Lower leg skin (tissue), 3 donors: ENCODE measurements at regions not wholly inside any gene's neighbourhood (a gene's known extent, or its start where the extent isn't known, plus 50 kb on each side); places are given as distances from the start of the nearest gene placed in this dataset.

ENCODE experiments used
- POLR2A ChIP-seq, 2 donors: fragments of 450-650 bp; IDR thresholded peaks; one replicate each; pipeline ENCODE4 v1.6.1; 2016 to 2017; ENCODE audit warnings: antibody characterized with exemption in 2 of 2, mild to moderate bottlenecking in 1 of 2, moderate library complexity in 1 of 2
- TF ChIP-seq, protein P1 (sequence below), 3 donors: fragments of 450-650 bp; IDR thresholded peaks; one replicate each; pipeline ENCODE4 v1.5.1; 2016; ENCODE audit warnings: antibody characterized with exemption in 3 of 3, mild to moderate bottlenecking in 3 of 3, moderate library complexity in 2 of 3

DNA sequence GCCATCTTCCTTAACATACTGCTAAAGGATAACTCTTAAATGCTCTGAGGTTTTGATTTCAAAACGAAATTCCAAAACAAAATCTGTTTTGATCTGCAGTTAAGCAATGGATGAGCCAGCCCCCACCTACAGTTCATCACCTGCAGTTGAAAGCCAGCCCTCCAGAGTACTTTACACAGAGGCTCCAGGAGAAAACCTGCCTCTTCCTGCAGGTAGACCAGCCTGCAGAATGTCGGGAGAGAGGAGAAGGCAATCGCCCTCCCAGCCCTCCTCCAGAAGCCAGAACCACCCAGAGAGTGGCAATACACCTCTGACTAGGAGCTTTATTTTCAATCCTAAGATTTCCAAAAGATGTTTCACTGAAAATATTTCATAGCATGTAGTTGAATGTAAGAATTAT lies 798.1 kb downstream of the GATA3 start:
- TF ChIP-seq, protein P1, sequence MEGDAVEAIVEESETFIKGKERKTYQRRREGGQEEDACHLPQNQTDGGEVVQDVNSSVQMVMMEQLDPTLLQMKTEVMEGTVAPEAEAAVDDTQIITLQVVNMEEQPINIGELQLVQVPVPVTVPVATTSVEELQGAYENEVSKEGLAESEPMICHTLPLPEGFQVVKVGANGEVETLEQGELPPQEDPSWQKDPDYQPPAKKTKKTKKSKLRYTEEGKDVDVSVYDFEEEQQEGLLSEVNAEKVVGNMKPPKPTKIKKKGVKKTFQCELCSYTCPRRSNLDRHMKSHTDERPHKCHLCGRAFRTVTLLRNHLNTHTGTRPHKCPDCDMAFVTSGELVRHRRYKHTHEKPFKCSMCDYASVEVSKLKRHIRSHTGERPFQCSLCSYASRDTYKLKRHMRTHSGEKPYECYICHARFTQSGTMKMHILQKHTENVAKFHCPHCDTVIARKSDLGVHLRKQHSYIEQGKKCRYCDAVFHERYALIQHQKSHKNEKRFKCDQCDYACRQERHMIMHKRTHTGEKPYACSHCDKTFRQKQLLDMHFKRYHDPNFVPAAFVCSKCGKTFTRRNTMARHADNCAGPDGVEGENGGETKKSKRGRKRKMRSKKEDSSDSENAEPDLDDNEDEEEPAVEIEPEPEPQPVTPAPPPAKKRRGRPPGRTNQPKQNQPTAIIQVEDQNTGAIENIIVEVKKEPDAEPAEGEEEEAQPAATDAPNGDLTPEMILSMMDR (IDR thresholded peaks at IDR 0.05), result no peak
- TF ChIP-seq POLR2A (IDR thresholded peaks at IDR 0.05), result no peak
